Lung (tissue), 11 donors: ENCODE measurements at regions not wholly inside any gene's neighbourhood (a gene's known extent, or its start where the extent isn't known, plus 50 kb on each side); places are given as distances from the start of the nearest gene placed in this dataset.
A peak's percentile ranks its signal among the peaks of the same experiment; 100 is the strongest.

Experiments
- ATAC-seq: fragments of 200-7000 bp; cut with Tn5 transposase; one replicate; pipeline ENCODE4 v1.9.1; 2020; ENCODE audit warnings: moderate number of reproducible peaks; ENCODE audit not compliant: insufficient read depth, low FRiP score
- DNase-seq, 3 donors: peaks; one replicate each; pipeline ENCODE4 v3.0.0-alpha.2; 2013 to 2017
- H3K27ac ChIP-seq, 2 donors: one replicate each; pipeline ENCODE4 v1.5.1; 2013; ENCODE audit warnings: mild to moderate bottlenecking in 2 of 2, moderate library complexity in 2 of 2, control low read depth in 1 of 2, inconsistent platforms in 1 of 2, low read depth in 1 of 2, low read length in 1 of 2
- H3K27me3 ChIP-seq, 3 donors: one replicate each; pipeline ENCODE4 v1.5.1; 2013; ENCODE audit warnings: low read length in 2 of 3; ENCODE audit not compliant: control insufficient read depth in 3 of 3, insufficient read depth in 3 of 3
- H3K36me3 ChIP-seq, 4 donors: one replicate each; pipeline ENCODE4 v1.5.1; 2013; ENCODE audit warnings: low read length in 4 of 4, mild to moderate bottlenecking in 1 of 4, moderate library complexity in 1 of 4; ENCODE audit not compliant: control insufficient read depth in 4 of 4, insufficient read depth in 4 of 4
- H3K4me1 ChIP-seq, 5 donors: one replicate each; pipeline ENCODE4 v1.5.1; 2013; ENCODE audit warnings: low read length in 5 of 5, mild to moderate bottlenecking in 2 of 5, moderate library complexity in 1 of 5; ENCODE audit not compliant: control insufficient read depth in 5 of 5, insufficient read depth in 5 of 5
- H3K4me3 ChIP-seq: one replicate; pipeline ENCODE4 v1.5.1; 2013; ENCODE audit warnings: mild to moderate bottlenecking, control low read depth, moderate library complexity
- H3K9ac ChIP-seq, 2 donors: one replicate each; pipeline ENCODE4 v1.5.1; 2013; ENCODE audit warnings: low read length in 2 of 2, control low read depth in 1 of 2; ENCODE audit not compliant: insufficient read depth in 1 of 2
- H3K9me3 ChIP-seq, 4 donors: one replicate each; pipeline ENCODE4 v1.5.1; 2013; ENCODE audit warnings: low read length in 3 of 4, mild to moderate bottlenecking in 1 of 4, moderate library complexity in 1 of 4; ENCODE audit not compliant: control insufficient read depth in 4 of 4, insufficient read depth in 3 of 4
- WGBS, 2 donors: extraction: QIAGEN DNeasy Blood & Tissue Kit; methylation state at CpG; one replicate each; pipeline ENCODE4 v1.1.7; 2013; 5-methylcytosine and 5-hydroxymethylcytosine counted together
- TF ChIP-seq, protein P1 (sequence below): IDR thresholded peaks from 2 replicates; pipeline ENCODE4 v1.5.1; 2012; ENCODE audit warnings: mild to moderate bottlenecking; ENCODE audit errors: control extremely low read depth, extremely low read depth
- donor health status: control.
- donor health status: control.
- donor health status: Bipolar disorder and iron deficiency.
- donor health status: healthy.
- donor health status: DM: yes; HTN: yes; CAD: no.

DNA sequence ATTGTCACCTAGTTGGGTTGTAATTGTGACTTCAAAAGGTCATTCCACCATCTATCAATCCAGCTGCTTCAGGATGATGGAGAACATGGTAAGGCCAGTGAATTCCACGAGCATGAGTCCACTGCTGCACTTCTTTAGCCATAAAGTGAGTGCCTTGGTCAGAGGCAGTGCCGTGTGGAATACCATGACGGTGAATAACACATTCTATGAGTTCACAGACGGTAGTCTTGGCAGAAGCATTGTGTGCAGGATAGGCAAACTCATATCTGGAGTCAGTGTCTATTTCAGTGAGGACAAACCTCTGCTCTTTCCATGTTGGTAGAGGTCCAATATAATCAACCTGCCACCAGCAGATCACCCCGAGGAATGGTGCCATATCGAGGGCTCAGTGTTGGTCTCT, 650.9 kb downstream of the KCNJ2 start:
- 87 to 95% methylated on average over 6 of the region's 6 CpGs for WGBS, 2 donors
- H3K36me3 ChIP-seq: no peaks in the 10 kb centered on the region
- no peaks in the 10 kb centered on the region for H3K27me3 ChIP-seq
- H3K9me3 ChIP-seq: no peaks in the 10 kb centered on the region
- TF ChIP-seq, protein P1, sequence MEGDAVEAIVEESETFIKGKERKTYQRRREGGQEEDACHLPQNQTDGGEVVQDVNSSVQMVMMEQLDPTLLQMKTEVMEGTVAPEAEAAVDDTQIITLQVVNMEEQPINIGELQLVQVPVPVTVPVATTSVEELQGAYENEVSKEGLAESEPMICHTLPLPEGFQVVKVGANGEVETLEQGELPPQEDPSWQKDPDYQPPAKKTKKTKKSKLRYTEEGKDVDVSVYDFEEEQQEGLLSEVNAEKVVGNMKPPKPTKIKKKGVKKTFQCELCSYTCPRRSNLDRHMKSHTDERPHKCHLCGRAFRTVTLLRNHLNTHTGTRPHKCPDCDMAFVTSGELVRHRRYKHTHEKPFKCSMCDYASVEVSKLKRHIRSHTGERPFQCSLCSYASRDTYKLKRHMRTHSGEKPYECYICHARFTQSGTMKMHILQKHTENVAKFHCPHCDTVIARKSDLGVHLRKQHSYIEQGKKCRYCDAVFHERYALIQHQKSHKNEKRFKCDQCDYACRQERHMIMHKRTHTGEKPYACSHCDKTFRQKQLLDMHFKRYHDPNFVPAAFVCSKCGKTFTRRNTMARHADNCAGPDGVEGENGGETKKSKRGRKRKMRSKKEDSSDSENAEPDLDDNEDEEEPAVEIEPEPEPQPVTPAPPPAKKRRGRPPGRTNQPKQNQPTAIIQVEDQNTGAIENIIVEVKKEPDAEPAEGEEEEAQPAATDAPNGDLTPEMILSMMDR: no peak
- H3K4me3 ChIP-seq: no peak overlapping the region
- H3K27ac ChIP-seq: no peak overlapping the region
- ATAC-seq: no peak
- H3K9ac ChIP-seq: no peak overlapping the region
- DNase-seq: no peak
- H3K4me1 ChIP-seq: no peaks in the 10 kb centered on the region

DNA sequence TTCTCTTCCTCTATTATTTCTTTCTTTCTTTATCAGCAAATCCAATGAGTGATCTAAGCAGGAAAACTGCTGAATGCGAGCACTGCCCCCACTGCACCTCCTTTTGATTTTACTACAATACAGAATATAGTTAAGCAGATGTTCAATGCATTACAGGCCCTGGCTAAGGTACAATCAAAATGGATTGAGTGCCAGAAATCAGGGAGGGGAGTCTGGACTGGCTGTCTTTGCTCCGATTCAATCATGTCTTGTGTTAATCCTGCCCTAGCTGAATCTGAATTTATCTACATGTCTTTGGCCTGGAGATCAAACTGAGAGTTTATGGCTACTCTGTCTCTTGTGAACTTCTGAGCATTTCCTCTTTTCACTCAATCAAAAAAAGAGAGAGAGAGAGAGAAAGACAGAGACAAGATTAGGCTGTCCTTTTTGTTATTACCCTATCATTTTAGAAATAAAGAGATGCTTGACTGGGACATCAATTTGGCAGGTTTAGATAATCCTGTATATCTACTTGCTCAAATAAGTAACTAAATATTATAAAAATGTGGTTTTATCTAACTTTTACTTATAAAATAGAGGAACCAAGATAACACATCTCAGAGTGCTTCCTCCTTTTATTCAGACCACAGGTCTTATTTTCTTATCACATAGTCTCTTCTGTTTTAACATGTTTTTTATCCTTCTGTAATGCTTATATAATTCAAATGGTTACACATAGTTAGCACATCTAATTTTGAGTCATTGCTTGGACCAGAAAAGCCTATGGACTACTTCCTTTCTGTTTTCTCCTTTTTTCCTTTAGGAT, 656.2 kb downstream of the KCNJ2 start:
- Histone ChIP-seq H3K4me3 (no peak overlapping the region), H3K27ac (no peak overlapping the region), H3K36me3 (no peaks in the 10 kb centered on the region), H3K27me3 (no peaks in the 10 kb centered on the region), H3K9me3 (no peaks in the 10 kb centered on the region), H3K4me1 (no peaks in the 10 kb centered on the region), H3K9ac (no peak overlapping the region)
- DNase-seq: peak in 2 of 3 donors; percentile 12 to 28
- 36 to 38% methylated on average over 2 of the region's 2 CpGs for WGBS, 2 donors
- ATAC-seq: no peak
- TF ChIP-seq, protein P1: no peak

DNA sequence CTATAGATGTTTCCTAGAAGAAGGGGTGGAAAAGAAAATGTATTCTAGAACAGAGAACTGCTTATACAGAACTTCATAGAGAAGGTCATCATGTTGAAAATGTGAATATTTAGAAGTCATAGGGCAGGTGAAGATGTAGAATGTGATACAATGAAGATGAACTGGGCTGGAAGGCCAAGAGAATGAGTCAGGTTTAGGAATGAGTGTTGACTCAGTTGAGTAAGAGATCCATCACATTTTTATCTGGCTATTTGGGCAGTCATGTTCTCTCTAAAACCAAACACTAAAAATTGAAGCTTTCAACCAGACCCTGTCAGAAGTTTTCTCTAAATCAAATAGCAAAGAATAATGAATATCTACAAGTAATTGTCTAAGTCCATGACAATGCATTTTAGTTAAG, 660.5 kb downstream of the KCNJ2 start:
- DNase-seq (no peak), ATAC-seq (no peak)
- Histone ChIP-seq H3K4me3 (no peak overlapping the region), H3K4me1 (no peaks in the 10 kb centered on the region), H3K27me3 (no peaks in the 10 kb centered on the region), H3K9ac (no peak overlapping the region), H3K9me3 (no peaks in the 10 kb centered on the region), H3K27ac (no peak overlapping the region), H3K36me3 (no peaks in the 10 kb centered on the region)
- TF ChIP-seq, protein P1: no peak

DNA sequence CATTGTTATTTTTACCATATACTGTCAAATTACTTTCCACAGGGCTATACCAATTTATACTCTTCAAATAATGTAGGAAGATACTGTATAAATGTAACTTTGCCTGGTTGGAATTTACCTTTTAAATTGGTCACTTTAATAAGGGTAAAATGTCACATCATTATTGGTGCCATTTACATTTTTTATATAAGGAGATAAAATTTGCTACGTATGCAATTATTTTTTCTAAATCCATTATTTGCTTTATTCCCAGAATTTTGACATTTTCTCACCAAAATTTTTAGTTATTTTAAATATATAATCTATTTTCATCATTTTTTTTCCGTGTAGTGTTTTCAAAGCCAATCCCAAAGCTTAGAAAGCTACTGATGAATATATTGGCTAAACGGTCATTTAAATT, 664.7 kb downstream of the KCNJ2 start:
- Histone ChIP-seq H3K4me1 (no peaks in the 10 kb centered on the region), H3K36me3 (no peaks in the 10 kb centered on the region), H3K4me3 (no peak overlapping the region), H3K27ac (no peak overlapping the region), H3K27me3 (no peaks in the 10 kb centered on the region), H3K9me3 (no peaks in the 10 kb centered on the region), H3K9ac (no peak overlapping the region)
- WGBS, 2 donors: 92 to 93% methylated on average over 3 of the region's 3 CpGs
- TF ChIP-seq, protein P1: no peak
- no peak for ATAC-seq
- no peak for DNase-seq
